Fibroblast of lung (primary cell): ENCODE measurements at regions not wholly inside any gene's neighbourhood (a gene's known extent, or its start where the extent isn't known, plus 50 kb on each side); places are given as distances from the start of the nearest gene placed in this dataset.

Source experiments
- DNase-seq, 2 donors: peaks; one replicate each; pipeline versions ENCODE4 v3.0.0 to v3.0.0-alpha.2; 2010; ENCODE audit warnings: low read depth in 2 of 2
- H2AFZ ChIP-seq: 2 replicates; pipeline ENCODE4 v1.5.1; 2012; ENCODE audit warnings: low read length, control low read depth, inconsistent platforms
- H3K27ac ChIP-seq: 2 replicates; pipeline ENCODE4 v1.5.1; 2011; ENCODE audit warnings: low read length, control low read depth; ENCODE audit not compliant: insufficient read depth
- H3K27me3 ChIP-seq: 2 replicates; pipeline ENCODE4 v1.5.1; 2011; ENCODE audit warnings: mild to moderate bottlenecking, low read length; ENCODE audit not compliant: control insufficient read depth, insufficient read depth
- H3K36me3 ChIP-seq: 2 replicates; pipeline ENCODE4 v1.5.1; 2011; ENCODE audit warnings: low read length; ENCODE audit not compliant: control insufficient read depth, insufficient read depth
- H3K4me1 ChIP-seq: 2 replicates; pipeline ENCODE4 v1.5.1; 2011; ENCODE audit warnings: low read length; ENCODE audit not compliant: control insufficient read depth, insufficient read depth; ENCODE audit errors: extremely low read depth
- H3K4me2 ChIP-seq: 2 replicates; pipeline ENCODE4 v1.5.1; 2011; ENCODE audit warnings: low read length, control low read depth; ENCODE audit not compliant: insufficient read depth; ENCODE audit errors: extremely low read depth
- H3K4me3 ChIP-seq, 4 experiments: fragments of 200-600 bp in 1 of 4; sonication (generic) in 1 of 4; replicated peaks in 1 of 4; 2 replicates each; pipeline ENCODE4 v1.5.1; 2011 to 2016; ENCODE audit warnings: low read length in 4 of 4, low read depth in 3 of 4, mild to moderate bottlenecking in 3 of 4, control low read depth in 2 of 4, inconsistent platforms in 1 of 4, mixed read lengths in 1 of 4; ENCODE audit not compliant: insufficient read depth in 1 of 4; ENCODE audit errors: control extremely low read depth in 1 of 4
- H3K79me2 ChIP-seq: 2 replicates; pipeline ENCODE4 v1.5.1; 2012; ENCODE audit warnings: mild to moderate bottlenecking, low read length, inconsistent platforms; ENCODE audit not compliant: control insufficient read depth, insufficient read depth
- H3K9ac ChIP-seq: 2 replicates; pipeline ENCODE4 v1.5.1; 2011; ENCODE audit warnings: mild to moderate bottlenecking, low read length, control low read depth; ENCODE audit not compliant: insufficient read depth
- H3K9me3 ChIP-seq: 2 replicates; pipeline ENCODE4 v1.5.1; 2012; ENCODE audit warnings: low read depth, low read length; ENCODE audit not compliant: control insufficient read depth, insufficient read depth
- H4K20me1 ChIP-seq: 2 replicates; pipeline ENCODE4 v1.5.1; 2011; ENCODE audit warnings: low read length; ENCODE audit not compliant: control insufficient read depth, insufficient read depth; ENCODE audit errors: extremely low read depth
- EZH2 ChIP-seq: IDR thresholded peaks from 2 replicates; pipeline ENCODE4 v1.5.1; 2012; ENCODE audit warnings: low read length, control low read depth, mild to moderate bottlenecking; ENCODE audit errors: missing control alignments
- TF ChIP-seq, protein P1 (sequence below), 2 donors: IDR thresholded peaks in 1 of 2; conservative IDR thresholded peaks in 1 of 2; 1 replicate in 1 of 2; 2 replicates in 1 of 2; pipeline ENCODE4 v1.5.1; 2011 to 2012; ENCODE audit warnings: low read length in 2 of 2, control low read depth in 1 of 2, inconsistent platforms in 1 of 2, low read depth in 1 of 2, mild to moderate bottlenecking in 1 of 2

DNA sequence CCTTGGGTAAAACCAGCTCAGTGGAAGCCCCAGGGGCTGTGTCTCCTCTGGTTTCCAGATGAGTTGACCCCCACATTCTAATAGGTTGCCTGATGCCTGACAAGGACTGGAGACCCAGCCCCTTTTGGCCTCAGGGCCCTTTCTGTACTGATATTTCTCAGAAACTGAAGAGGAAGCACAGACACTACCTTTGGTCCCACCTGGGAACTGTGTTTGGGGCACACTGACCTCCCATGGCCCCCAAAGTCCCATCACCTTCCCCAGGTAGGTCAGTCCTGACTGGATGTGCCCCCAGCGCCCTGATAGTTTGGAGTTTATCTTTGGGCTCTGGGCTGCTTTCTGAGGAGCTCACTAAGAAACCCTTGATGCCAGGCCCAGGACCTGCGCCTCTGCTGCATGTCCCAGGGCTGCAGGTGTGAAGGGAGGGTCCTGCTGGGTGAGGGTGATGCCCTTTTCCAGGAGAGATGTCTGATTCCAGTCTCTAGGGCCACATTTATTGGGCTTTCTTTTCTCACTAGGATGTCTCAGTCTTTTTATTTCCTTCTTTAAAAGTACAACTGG, 106.7 kb downstream of the GGTLC2 start:
- Histone ChIP-seq H2AFZ (no peak overlapping the region), H3K4me1 (no peaks in the 10 kb centered on the region), H4K20me1 (no peaks in the 10 kb centered on the region), H3K9ac (no peak overlapping the region), H3K4me2 (no peak overlapping the region), H3K36me3 (no peaks in the 10 kb centered on the region), H3K4me3 (no peak overlapping the region), H3K9me3 (no peaks in the 10 kb centered on the region), H3K79me2 (no peaks in the 10 kb centered on the region), H3K27me3 (no peaks in the 10 kb centered on the region), H3K27ac (no peak overlapping the region)
- TF ChIP-seq, protein P1, sequence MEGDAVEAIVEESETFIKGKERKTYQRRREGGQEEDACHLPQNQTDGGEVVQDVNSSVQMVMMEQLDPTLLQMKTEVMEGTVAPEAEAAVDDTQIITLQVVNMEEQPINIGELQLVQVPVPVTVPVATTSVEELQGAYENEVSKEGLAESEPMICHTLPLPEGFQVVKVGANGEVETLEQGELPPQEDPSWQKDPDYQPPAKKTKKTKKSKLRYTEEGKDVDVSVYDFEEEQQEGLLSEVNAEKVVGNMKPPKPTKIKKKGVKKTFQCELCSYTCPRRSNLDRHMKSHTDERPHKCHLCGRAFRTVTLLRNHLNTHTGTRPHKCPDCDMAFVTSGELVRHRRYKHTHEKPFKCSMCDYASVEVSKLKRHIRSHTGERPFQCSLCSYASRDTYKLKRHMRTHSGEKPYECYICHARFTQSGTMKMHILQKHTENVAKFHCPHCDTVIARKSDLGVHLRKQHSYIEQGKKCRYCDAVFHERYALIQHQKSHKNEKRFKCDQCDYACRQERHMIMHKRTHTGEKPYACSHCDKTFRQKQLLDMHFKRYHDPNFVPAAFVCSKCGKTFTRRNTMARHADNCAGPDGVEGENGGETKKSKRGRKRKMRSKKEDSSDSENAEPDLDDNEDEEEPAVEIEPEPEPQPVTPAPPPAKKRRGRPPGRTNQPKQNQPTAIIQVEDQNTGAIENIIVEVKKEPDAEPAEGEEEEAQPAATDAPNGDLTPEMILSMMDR (conservative IDR thresholded peaks at IDR 0.05 in 1 of 2, IDR thresholded peaks at IDR 0.05 in 1 of 2; ENCODE audit: low read depth in 1 of 2, low read length in 2 of 2), result no peak
- no peak for TF ChIP-seq EZH2
- no peak for DNase-seq

- Histone ChIP-seq H3K9me3 (no peaks in the 10 kb centered on the region), H3K4me1 (no peaks in the 10 kb centered on the region), H4K20me1 (no peaks in the 10 kb centered on the region), H3K27ac (no peak overlapping the region), H3K4me2 (no peak overlapping the region), H3K4me3 (no peak overlapping the region), H3K9ac (no peak overlapping the region), H2AFZ (no peak overlapping the region), H3K79me2 (no peaks in the 10 kb centered on the region), H3K36me3 (no peaks in the 10 kb centered on the region), H3K27me3 (no peaks in the 10 kb centered on the region)
- no peak for TF ChIP-seq EZH2
- TF ChIP-seq, protein P1 (conservative IDR thresholded peaks at IDR 0.05 in 1 of 2, IDR thresholded peaks at IDR 0.05 in 1 of 2; ENCODE audit: low read depth in 1 of 2, low read length in 2 of 2), result no peak
- DNase-seq, result no peak
Observed at GRCh38 chr22:22752199-22752555, 107.8 kb downstream of the GGTLC2 start.

DNA sequence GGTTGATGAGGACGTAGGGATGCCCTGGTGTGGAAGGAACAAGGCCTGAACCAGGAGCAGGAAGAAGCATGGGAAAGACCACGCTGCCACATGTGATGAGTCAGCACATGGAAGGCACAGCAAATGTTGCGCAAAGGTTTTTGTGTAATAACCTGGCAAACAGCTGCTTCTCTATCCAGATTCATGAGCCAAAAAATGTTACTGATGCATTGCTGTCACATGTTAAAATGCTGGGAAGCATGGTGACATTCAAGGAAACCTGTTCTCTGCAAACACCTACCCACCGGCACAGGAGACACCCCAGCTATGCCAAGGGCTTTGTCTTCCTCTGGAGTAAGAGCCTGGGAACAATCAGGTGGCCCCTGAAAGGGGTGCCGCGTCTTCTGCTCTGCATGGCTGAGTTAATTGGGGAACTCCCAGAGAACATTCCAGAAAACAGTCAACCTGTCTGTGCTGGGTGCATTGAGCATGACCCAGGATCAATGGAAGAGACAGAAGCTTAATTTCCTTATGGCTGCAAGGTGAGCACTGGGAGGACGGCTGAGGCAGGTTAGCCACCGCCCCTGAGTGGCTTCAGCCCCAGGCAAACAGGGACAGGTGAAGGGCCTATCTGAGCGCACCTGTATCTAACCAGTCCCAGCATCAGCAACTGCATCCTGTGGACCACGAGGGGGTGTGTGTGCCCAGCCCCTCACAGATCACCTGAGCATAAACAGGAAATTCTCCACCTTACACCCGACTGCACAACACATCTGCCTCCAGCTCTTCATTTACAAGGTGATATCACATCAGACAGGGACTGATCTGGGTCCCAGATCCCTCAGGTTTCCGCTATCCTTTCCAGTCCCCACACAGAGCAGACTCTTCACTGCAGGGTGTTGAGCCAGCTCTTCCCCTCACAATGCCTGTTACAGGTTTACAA, 108.4 kb downstream of the GGTLC2 start:
- no peaks in the 10 kb centered on the region for H3K9me3 ChIP-seq
- no peaks in the 10 kb centered on the region for H3K4me1 ChIP-seq
- H2AFZ ChIP-seq, result no peak overlapping the region
- H4K20me1 ChIP-seq, result no peaks in the 10 kb centered on the region
- no peaks in the 10 kb centered on the region for H3K79me2 ChIP-seq
- H3K9ac ChIP-seq, result no peak overlapping the region
- H3K36me3 ChIP-seq, result no peaks in the 10 kb centered on the region
- peak in 1 of 2 donors; percentile 88 for DNase-seq
- TF ChIP-seq, protein P1 (conservative IDR thresholded peaks at IDR 0.05 in 1 of 2, IDR thresholded peaks at IDR 0.05 in 1 of 2; ENCODE audit: low read depth in 1 of 2, low read length in 2 of 2), result no peak
- H3K4me2 ChIP-seq, result no peak overlapping the region
- H3K4me3 ChIP-seq, result no peak overlapping the region
- H3K27ac ChIP-seq, result no peak overlapping the region
- no peaks in the 10 kb centered on the region for H3K27me3 ChIP-seq
